Adrenal gland (tissue), 5 donors: ENCODE measurements at regions not wholly inside any gene's neighbourhood (a gene's known extent, or its start where the extent isn't known, plus 50 kb on each side); places are given as distances from the start of the nearest gene placed in this dataset.

ENCODE experiments used
- CTCF ChIP-seq, 6 experiments: fragments of 450-650 bp in 4 of 6; fragments of 200-600 bp in 2 of 6; sonication (generic) in 1 of 6; IDR thresholded peaks; 1 replicate in 5 of 6; 2 replicates in 1 of 6; pipeline versions ENCODE4 v1.5.1 to v1.8.0; 2016 to 2021; ENCODE audit warnings: antibody characterized with exemption in 6 of 6, mild to moderate bottlenecking in 2 of 6, moderate library complexity in 1 of 6
- POLR2A ChIP-seq, 2 donors: fragments of 450-650 bp; IDR thresholded peaks; one replicate each; pipeline ENCODE4 v1.6.1; 2017; ENCODE audit warnings: antibody characterized with exemption in 2 of 2, mild to moderate bottlenecking in 2 of 2, moderate library complexity in 1 of 2
- donor health status: DM: no; HTN: no; CAD: no.

DNA sequence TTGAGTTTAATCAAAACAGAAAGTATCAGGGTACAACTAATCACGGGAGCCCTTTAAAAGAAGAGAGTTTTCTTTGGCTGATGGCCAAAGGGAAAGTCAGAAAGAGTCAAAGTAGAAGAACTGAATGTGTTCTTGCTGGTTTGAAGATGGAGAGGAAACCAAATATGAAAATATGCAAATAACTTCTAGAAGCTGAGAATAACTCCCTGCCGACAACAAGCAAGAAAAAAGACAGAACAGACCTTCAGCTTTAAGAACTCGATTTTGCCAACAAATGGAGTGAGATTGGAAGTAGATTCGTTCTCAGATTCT is 903.8 kb downstream of the STIM2 start:
- TF ChIP-seq POLR2A (IDR thresholded peaks at IDR 0.05) (no peak), CTCF (IDR thresholded peaks at IDR 0.05) (no peak)
